HCT116 (cell line): ENCODE measurements at regions not wholly inside any gene's neighbourhood (a gene's known extent, or its start where the extent isn't known, plus 50 kb on each side); places are given as distances from the start of the nearest gene placed in this dataset.

Experiments used
- EZH2 ChIP-seq: fragments of 200-600 bp; sonication (generic); IDR thresholded peaks from 2 replicates; pipeline ENCODE4 v1.6.1; 2017; ENCODE audit warnings: antibody characterized with exemption, mixed run types
- EZH2phosphoT487 ChIP-seq: fragments of 200-600 bp; IDR thresholded peaks from 2 replicates; pipeline ENCODE4 v1.6.1; 2018; ENCODE audit warnings: antibody characterized with exemption, borderline replicate concordance
- POLR2A ChIP-seq: IDR thresholded peaks from 2 replicates; pipeline ENCODE4 v1.7.0; 2011; ENCODE audit warnings: borderline replicate concordance; ENCODE audit not compliant: insufficient read depth, insufficient read length; ENCODE audit errors: extremely low read depth
- POLR2AphosphoS5 ChIP-seq: IDR thresholded peaks from 2 replicates; pipeline ENCODE4 v1.6.1; 2011; ENCODE audit warnings: mild to moderate bottlenecking, low read depth, low read length, moderate library complexity
- RAD21 ChIP-seq: IDR thresholded peaks from 2 replicates; pipeline ENCODE4 v1.6.1; 2012; ENCODE audit warnings: low read depth, mild to moderate bottlenecking
- TCF7L2 ChIP-seq: IDR thresholded peaks from 2 replicates; pipeline ENCODE4 v1.7.0; 2011; ENCODE audit warnings: borderline replicate concordance, inconsistent platforms; ENCODE audit not compliant: insufficient read depth, insufficient read length; ENCODE audit errors: extremely low read depth
- YY1 ChIP-seq: IDR thresholded peaks from 2 replicates; pipeline ENCODE4 v1.6.1; 2011; ENCODE audit warnings: low read length, low read depth, moderate library complexity, mild to moderate bottlenecking; ENCODE audit not compliant: insufficient replicate concordance; ENCODE audit errors: extremely low read depth
- ZNF274 ChIP-seq: fragments of 200-500 bp; sonication (Bioruptor generic); IDR thresholded peaks from 2 replicates; pipeline ENCODE4 v1.6.1; 2014; ENCODE audit warnings: mild to moderate bottlenecking, low read depth, low read length, inconsistent platforms
- TF ChIP-seq, protein P1 (sequence below), 3 experiments: fragments of 200-600 bp in 1 of 3; sonication (generic) in 1 of 3; IDR thresholded peaks in 2 of 3; conservative IDR thresholded peaks in 1 of 3; 2 replicates each; pipeline ENCODE4 v1.5.1; 2012 to 2017; ENCODE audit warnings: low read depth in 2 of 3, low read length in 2 of 3, antibody characterized with exemption in 1 of 3, borderline replicate concordance in 1 of 3, control low read depth in 1 of 3, mild to moderate bottlenecking in 1 of 3, mixed read lengths in 1 of 3, mixed run types in 1 of 3, moderate library complexity in 1 of 3; ENCODE audit not compliant: insufficient read depth in 1 of 3
- TF ChIP-seq, protein P2 (sequence below): IDR thresholded peaks from 2 replicates; pipeline ENCODE4 v1.6.1; 2012

DNA sequence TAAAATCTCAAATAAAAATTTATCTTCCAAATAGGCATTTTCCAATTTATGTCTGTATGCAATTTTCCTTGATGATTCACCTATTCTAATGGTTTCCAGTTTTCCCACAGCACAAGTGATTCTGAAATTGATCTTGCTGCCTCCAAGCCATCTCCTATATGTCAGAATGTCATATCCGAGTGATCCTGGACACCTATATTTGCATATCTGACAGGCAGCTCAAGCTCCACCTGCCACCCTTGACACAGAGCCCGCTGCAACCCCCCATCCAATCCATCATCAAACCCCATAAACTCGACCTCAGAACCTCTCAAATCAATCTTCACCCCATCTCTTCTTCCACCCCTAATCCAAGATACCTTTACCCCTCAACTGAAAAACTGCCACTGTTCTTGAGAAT is 579.5 kb downstream of the EPHB1 start:
- no peak for TF ChIP-seq RAD21
- no peak for TF ChIP-seq YY1
- TF ChIP-seq, protein P1, sequence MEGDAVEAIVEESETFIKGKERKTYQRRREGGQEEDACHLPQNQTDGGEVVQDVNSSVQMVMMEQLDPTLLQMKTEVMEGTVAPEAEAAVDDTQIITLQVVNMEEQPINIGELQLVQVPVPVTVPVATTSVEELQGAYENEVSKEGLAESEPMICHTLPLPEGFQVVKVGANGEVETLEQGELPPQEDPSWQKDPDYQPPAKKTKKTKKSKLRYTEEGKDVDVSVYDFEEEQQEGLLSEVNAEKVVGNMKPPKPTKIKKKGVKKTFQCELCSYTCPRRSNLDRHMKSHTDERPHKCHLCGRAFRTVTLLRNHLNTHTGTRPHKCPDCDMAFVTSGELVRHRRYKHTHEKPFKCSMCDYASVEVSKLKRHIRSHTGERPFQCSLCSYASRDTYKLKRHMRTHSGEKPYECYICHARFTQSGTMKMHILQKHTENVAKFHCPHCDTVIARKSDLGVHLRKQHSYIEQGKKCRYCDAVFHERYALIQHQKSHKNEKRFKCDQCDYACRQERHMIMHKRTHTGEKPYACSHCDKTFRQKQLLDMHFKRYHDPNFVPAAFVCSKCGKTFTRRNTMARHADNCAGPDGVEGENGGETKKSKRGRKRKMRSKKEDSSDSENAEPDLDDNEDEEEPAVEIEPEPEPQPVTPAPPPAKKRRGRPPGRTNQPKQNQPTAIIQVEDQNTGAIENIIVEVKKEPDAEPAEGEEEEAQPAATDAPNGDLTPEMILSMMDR (IDR thresholded peaks at IDR 0.05 in 2 of 3, conservative IDR thresholded peaks at IDR 0.05 in 1 of 3; ENCODE audit: borderline replicate concordance in 1 of 3, insufficient read depth in 1 of 3, low read depth in 2 of 3, low read length in 2 of 3) = no peak
- TF ChIP-seq POLR2A = no peak
- TF ChIP-seq, protein P2, sequence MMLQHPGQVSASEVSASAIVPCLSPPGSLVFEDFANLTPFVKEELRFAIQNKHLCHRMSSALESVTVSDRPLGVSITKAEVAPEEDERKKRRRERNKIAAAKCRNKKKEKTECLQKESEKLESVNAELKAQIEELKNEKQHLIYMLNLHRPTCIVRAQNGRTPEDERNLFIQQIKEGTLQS = no peak
- TF ChIP-seq EZH2phosphoT487 = no peak
- TF ChIP-seq POLR2AphosphoS5 = no peak
- no peak for TF ChIP-seq TCF7L2
- TF ChIP-seq EZH2 = no peak
- TF ChIP-seq ZNF274 = no peak
